Activated T-cell treated with anti-CD3 and anti-CD28 coated beads for 1 hour (primary cell): ENCODE measurements at regions not wholly inside any gene's neighbourhood (a gene's known extent, or its start where the extent isn't known, plus 50 kb on each side); places are given as distances from the start of the nearest gene placed in this dataset.

ENCODE experiments used
- DNase-seq: peaks from one replicate; pipeline ENCODE4 v3.0.0-alpha.2; 2020; ENCODE audit warnings: low read depth

- no peak for DNase-seq
These were observed 236.7 kb upstream of the MYT1L start for GRCh38 chr2:2567776-2568175.

- no peak for DNase-seq
These were observed 235.6 kb upstream of the MYT1L start for GRCh38 chr2:2566396-2567323.

- DNase-seq = no peak
These were observed 234.6 kb upstream of the MYT1L start for GRCh38 chr2:2565671-2566070.

GRCh38 chr2:2564300-2565078 is 233.4 kb upstream of the MYT1L start:
- DNase-seq = no peak

- no peak for DNase-seq
These were observed 232.3 kb upstream of the MYT1L start for GRCh38 chr2:2563309-2563860.

GRCh38 chr2:2562867-2563266 is 231.8 kb upstream of the MYT1L start:
- no peak for DNase-seq

GRCh38 chr2:2561346-2562095 is 230.4 kb upstream of the MYT1L start:
- DNase-seq = no peak

- no peak for DNase-seq
These were observed 229.4 kb upstream of the MYT1L start for GRCh38 chr2:2560374-2561015.

GRCh38 chr2:2558476-2558875 is 227.4 kb upstream of the MYT1L start:
- no peak for DNase-seq

- DNase-seq = no peak
These were observed 226.4 kb upstream of the MYT1L start for GRCh38 chr2:2557475-2557874.

GRCh38 chr2:2550856-2551255 is 219.8 kb upstream of the MYT1L start:
- DNase-seq = no peak

- no peak for DNase-seq
These were observed 216.8 kb upstream of the MYT1L start for GRCh38 chr2:2547911-2548310.

GRCh38 chr2:2547451-2547850 is 216.4 kb upstream of the MYT1L start:
- DNase-seq = no peak

GRCh38 chr2:2546046-2546445 is 215.0 kb upstream of the MYT1L start:
- DNase-seq = no peak

GRCh38 chr2:2542966-2543611 is 212.0 kb upstream of the MYT1L start:
- no peak for DNase-seq

- DNase-seq = no peak
These were observed 211.2 kb upstream of the MYT1L start for GRCh38 chr2:2542316-2542715.

GRCh38 chr2:2540406-2540805 is 209.3 kb upstream of the MYT1L start:
- DNase-seq = no peak

- no peak for DNase-seq
These were observed 205.5 kb upstream of the MYT1L start for GRCh38 chr2:2536416-2537056.

- DNase-seq = no peak
These were observed 199.3 kb upstream of the MYT1L start for GRCh38 chr2:2530334-2530733.

GRCh38 chr2:2528846-2529245 is 197.8 kb upstream of the MYT1L start:
- no peak for DNase-seq

- no peak for DNase-seq
These were observed 196.1 kb upstream of the MYT1L start for GRCh38 chr2:2527148-2527547.
